ENCODE measurements at regions not wholly inside any gene's neighbourhood (a gene's known extent, or its start where the extent isn't known, plus 50 kb on each side); places are given as distances from the start of the nearest gene placed in this dataset.
"Not testable (repeated sequence)": the region's sequence is repeated elsewhere in the genome, so short reads cannot be mapped to it uniquely, and the experiment has no call there.

DNA sequence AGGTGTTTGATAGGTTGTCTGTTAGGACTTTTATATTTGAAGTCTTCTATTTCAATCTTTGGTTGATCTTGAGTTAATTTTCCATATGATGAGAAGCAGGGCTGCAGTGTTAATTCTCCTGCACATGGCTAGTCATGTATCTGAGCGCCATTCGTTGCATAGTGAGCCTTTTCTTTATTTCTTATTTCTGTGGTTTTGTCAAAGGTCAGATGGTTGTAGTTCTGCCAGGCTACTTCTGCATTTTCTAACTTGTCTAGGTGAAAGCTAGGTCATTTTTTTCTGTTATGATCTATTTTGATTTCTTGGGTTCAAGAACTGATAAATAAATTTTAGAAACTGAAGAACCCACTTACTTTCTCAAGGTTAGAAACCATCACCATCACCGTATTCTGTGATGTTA, 56.7 kb downstream of the CCDC74A start:
- no peak overlapping the region for H3K9ac ChIP-seq (ENCODE audit: low read depth, low read length)
- no peak overlapping the region for H3K4me3 ChIP-seq (ENCODE audit: low read depth, low read length)
- H3K4me1 ChIP-seq (ENCODE audit: control insufficient read depth, insufficient read depth, low read length), result no peaks in the 10 kb centered on the region
- no peaks in the 10 kb centered on the region for H3K36me3 ChIP-seq (ENCODE audit: control insufficient read depth, insufficient read depth, low read length)
- H3K27me3 ChIP-seq (ENCODE audit: control insufficient read depth, insufficient read depth, low read length), result no peaks in the 10 kb centered on the region
- H3K9me3 ChIP-seq (ENCODE audit: control insufficient read depth, insufficient read depth, low read length), result no peaks in the 10 kb centered on the region

DNA sequence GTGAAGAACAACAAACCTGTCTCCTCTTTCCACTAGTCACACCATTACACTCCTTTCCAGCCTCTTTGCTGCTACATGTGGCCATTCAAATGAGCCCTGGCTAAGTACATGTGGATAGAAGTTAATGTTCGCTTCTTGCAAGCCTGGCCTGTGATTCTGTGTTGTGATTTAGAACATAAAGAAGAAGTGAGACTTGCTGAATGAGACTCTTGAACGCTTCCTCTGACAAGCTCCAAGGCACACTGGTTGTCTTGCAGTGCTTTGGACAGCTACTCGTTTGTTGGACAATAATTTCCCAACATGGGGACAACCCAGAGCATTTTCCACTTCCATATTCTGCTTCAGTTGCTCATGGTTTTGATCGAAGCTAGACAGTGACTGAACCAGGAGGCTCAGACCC, 57.3 kb downstream of the CCDC74A start:
- H3K4me3 ChIP-seq (ENCODE audit: low read depth, low read length), result no peak overlapping the region
- no peak overlapping the region for H3K9ac ChIP-seq (ENCODE audit: low read depth, low read length)
- H3K36me3 ChIP-seq (ENCODE audit: control insufficient read depth, insufficient read depth, low read length), result no peaks in the 10 kb centered on the region
- no peaks in the 10 kb centered on the region for H3K9me3 ChIP-seq (ENCODE audit: control insufficient read depth, insufficient read depth, low read length)
- H3K27me3 ChIP-seq (ENCODE audit: control insufficient read depth, insufficient read depth, low read length), result no peaks in the 10 kb centered on the region
- H3K4me1 ChIP-seq (ENCODE audit: control insufficient read depth, insufficient read depth, low read length), result no peaks in the 10 kb centered on the region

GRCh38 chr2:131588152-131588873, 60.6 kb downstream of the CCDC74A start:
- no peaks in the 10 kb centered on the region for H3K9me3 ChIP-seq (ENCODE audit: control insufficient read depth, insufficient read depth, low read length)
- no peaks in the 10 kb centered on the region for H3K4me1 ChIP-seq (ENCODE audit: control insufficient read depth, insufficient read depth, low read length)
- no peak overlapping the region for H3K4me3 ChIP-seq (ENCODE audit: low read depth, low read length)
- H3K36me3 ChIP-seq (ENCODE audit: control insufficient read depth, insufficient read depth, low read length), result no peaks in the 10 kb centered on the region
- H3K9ac ChIP-seq (ENCODE audit: low read depth, low read length), result no peak overlapping the region
- no peaks in the 10 kb centered on the region for H3K27me3 ChIP-seq (ENCODE audit: control insufficient read depth, insufficient read depth, low read length)

DNA sequence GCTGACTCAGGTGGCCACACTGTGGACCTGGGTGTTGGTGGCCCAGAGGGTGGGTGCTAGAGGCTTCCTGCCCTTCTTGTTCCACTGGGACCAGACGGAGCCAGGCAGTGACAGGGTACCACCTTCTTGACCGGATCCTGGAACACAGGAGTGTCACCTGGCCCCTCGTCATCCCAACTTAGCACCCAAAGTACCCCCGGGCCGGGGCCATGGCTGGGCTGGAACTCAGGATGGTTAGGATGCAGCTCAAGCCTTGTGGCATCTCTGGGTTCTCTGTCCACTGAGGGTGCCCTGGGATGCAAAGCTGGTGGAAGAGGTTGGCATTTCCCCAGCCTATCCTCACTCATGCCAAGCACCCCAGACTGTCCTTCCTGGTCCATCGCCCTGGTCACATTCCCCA, 61.4 kb downstream of the CCDC74A start:
- not testable (repeated sequence) for H3K9me3 ChIP-seq (ENCODE audit: control insufficient read depth, insufficient read depth, low read length); H3K4me1 ChIP-seq (ENCODE audit: control insufficient read depth, insufficient read depth, low read length); H3K27me3 ChIP-seq (ENCODE audit: control insufficient read depth, insufficient read depth, low read length); H3K36me3 ChIP-seq (ENCODE audit: control insufficient read depth, insufficient read depth, low read length); H3K4me3 ChIP-seq (ENCODE audit: low read depth, low read length); H3K9ac ChIP-seq (ENCODE audit: low read depth, low read length)

DNA sequence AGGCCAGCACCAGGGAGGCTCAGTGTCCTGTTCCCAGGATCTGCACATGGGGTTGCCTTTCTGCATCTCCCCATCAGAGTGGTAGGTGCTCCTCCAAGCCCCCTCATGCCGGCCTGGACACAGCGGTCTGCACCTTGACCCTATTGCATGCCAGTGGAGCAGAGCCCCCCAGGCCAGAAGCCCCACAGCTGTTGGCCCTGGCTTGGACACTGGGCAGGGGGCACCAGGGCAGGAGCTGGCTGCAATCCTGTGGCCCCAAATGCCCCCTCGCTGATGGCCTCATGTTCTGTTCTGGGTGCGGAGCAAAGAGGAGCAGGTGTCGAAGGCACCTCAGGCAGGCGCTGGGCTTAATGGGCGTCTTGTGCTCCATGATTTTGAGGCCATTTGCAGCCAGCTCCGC, 62.7 kb downstream of the CCDC74A start:
- Histone ChIP-seq H3K9me3 (ENCODE audit: control insufficient read depth, insufficient read depth, low read length) (no peaks in the 10 kb centered on the region), H3K4me1 (ENCODE audit: control insufficient read depth, insufficient read depth, low read length) (no peaks in the 10 kb centered on the region), H3K9ac (ENCODE audit: low read depth, low read length) (no peak overlapping the region), H3K36me3 (ENCODE audit: control insufficient read depth, insufficient read depth, low read length) (no peaks in the 10 kb centered on the region), H3K4me3 (ENCODE audit: low read depth, low read length) (no peak overlapping the region), H3K27me3 (ENCODE audit: control insufficient read depth, insufficient read depth, low read length) (no peaks in the 10 kb centered on the region)

- H3K4me3 ChIP-seq (ENCODE audit: low read depth, low read length), result no peak overlapping the region
- no peaks in the 10 kb centered on the region for H3K4me1 ChIP-seq (ENCODE audit: control insufficient read depth, insufficient read depth, low read length)
- no peak overlapping the region for H3K9ac ChIP-seq (ENCODE audit: low read depth, low read length)
- H3K27me3 ChIP-seq (ENCODE audit: control insufficient read depth, insufficient read depth, low read length), result no peaks in the 10 kb centered on the region
- no peaks in the 10 kb centered on the region for H3K9me3 ChIP-seq (ENCODE audit: control insufficient read depth, insufficient read depth, low read length)
- no peaks in the 10 kb centered on the region for H3K36me3 ChIP-seq (ENCODE audit: control insufficient read depth, insufficient read depth, low read length)
Measured at GRCh38 chr2:131590896-131591295, 63.2 kb downstream of the CCDC74A start.

DNA sequence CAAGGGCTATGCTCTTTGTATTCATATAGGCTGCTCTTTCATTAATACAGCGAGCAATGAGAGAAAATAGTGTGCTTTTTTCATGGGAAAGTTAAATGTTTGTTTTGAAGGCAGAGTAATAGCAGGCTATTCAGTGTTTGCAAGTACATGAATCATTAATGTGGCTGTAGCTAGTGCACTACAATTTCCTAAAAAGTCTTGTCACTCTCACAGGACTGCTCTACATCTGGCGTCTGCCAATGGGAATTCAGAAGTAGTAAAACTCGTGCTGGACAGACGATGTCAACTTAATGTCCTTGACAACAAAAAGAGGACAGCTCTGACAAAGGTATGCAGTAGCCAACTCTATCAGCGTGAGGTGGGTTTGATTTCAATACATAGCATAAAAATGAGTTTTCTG, 68.9 kb downstream of the CCDC74A start:
- H3K4me3 ChIP-seq (ENCODE audit: low read depth, low read length); H3K9me3 ChIP-seq (ENCODE audit: control insufficient read depth, insufficient read depth, low read length); H3K4me1 ChIP-seq (ENCODE audit: control insufficient read depth, insufficient read depth, low read length); H3K9ac ChIP-seq (ENCODE audit: low read depth, low read length); H3K27me3 ChIP-seq (ENCODE audit: control insufficient read depth, insufficient read depth, low read length); H3K36me3 ChIP-seq (ENCODE audit: control insufficient read depth, insufficient read depth, low read length): not testable (repeated sequence)

DNA sequence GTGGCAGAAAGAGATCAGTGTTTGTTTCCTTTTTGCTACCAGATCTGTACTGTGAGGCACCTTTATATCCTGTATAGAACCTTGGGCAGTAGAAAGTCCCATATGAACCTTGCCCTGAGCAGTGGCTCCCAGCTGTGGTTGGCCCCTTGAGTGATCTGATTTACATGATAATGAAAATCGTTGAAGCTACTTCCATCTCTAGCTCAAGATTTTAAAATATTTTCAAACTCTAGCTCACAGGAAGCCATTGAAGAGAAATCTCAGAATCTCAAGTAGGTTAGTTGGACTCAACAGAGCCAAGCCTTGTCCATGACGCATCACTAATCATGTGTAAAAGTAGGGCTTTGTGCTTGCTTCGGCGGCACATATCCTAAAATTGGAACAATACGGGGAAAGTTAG, 74.8 kb downstream of the CCDC74A start:
- not testable (repeated sequence) for H3K9me3 ChIP-seq (ENCODE audit: control insufficient read depth, insufficient read depth, low read length); H3K27me3 ChIP-seq (ENCODE audit: control insufficient read depth, insufficient read depth, low read length); H3K9ac ChIP-seq (ENCODE audit: low read depth, low read length); H3K4me3 ChIP-seq (ENCODE audit: low read depth, low read length); H3K36me3 ChIP-seq (ENCODE audit: control insufficient read depth, insufficient read depth, low read length); H3K4me1 ChIP-seq (ENCODE audit: control insufficient read depth, insufficient read depth, low read length)

- H3K9ac ChIP-seq (ENCODE audit: low read depth, low read length); H3K27me3 ChIP-seq (ENCODE audit: control insufficient read depth, insufficient read depth, low read length); H3K4me1 ChIP-seq (ENCODE audit: control insufficient read depth, insufficient read depth, low read length); H3K4me3 ChIP-seq (ENCODE audit: low read depth, low read length); H3K36me3 ChIP-seq (ENCODE audit: control insufficient read depth, insufficient read depth, low read length); H3K9me3 ChIP-seq (ENCODE audit: control insufficient read depth, insufficient read depth, low read length): not testable (repeated sequence)
Measured at GRCh38 chr2:131604652-131605051, 77.0 kb downstream of the CCDC74A start.

DNA sequence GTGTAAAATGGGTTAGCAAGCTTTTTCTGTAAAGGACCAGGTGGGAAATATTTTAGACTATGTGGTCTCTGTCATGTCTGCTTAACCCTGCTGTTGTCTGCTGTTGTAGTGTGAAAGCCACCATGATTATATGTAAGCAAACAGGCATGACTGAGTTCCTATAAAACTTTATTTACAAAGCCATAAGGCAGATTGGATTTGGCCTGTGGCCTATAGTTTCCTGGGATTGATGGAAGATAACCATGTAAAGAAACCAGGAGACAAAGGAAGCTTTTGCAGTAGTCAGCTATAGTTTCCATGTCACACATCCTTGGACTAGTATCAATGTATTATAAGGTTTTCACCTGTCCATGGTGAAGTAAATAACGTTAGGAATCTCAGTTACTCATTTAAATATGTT, 78.7 kb downstream of the CCDC74A start:
- H3K9ac ChIP-seq (ENCODE audit: low read depth, low read length); H3K36me3 ChIP-seq (ENCODE audit: control insufficient read depth, insufficient read depth, low read length); H3K4me1 ChIP-seq (ENCODE audit: control insufficient read depth, insufficient read depth, low read length); H3K4me3 ChIP-seq (ENCODE audit: low read depth, low read length); H3K9me3 ChIP-seq (ENCODE audit: control insufficient read depth, insufficient read depth, low read length); H3K27me3 ChIP-seq (ENCODE audit: control insufficient read depth, insufficient read depth, low read length): not testable (repeated sequence)

DNA sequence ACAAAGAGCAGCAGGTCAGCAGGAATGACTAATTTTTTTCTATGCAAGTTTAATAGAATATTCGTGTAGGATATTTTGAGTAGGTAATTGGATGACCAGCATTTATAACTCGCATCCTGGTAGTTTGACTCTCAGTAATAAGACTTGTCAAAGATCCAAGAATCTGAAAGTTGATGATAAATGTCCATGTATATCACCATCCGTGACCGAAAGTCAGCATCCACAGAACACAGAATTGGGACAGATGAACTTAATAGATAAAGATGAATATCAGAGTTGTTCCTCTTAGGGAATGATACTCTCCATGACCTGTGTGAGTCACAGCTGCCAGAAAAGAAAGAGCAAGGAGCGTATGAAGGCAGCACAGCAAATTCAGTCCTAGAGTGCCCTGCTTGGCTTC, 79.4 kb downstream of the CCDC74A start:
- H3K4me3 ChIP-seq (ENCODE audit: low read depth, low read length); H3K4me1 ChIP-seq (ENCODE audit: control insufficient read depth, insufficient read depth, low read length); H3K36me3 ChIP-seq (ENCODE audit: control insufficient read depth, insufficient read depth, low read length); H3K9me3 ChIP-seq (ENCODE audit: control insufficient read depth, insufficient read depth, low read length); H3K27me3 ChIP-seq (ENCODE audit: control insufficient read depth, insufficient read depth, low read length); H3K9ac ChIP-seq (ENCODE audit: low read depth, low read length): not testable (repeated sequence)

DNA sequence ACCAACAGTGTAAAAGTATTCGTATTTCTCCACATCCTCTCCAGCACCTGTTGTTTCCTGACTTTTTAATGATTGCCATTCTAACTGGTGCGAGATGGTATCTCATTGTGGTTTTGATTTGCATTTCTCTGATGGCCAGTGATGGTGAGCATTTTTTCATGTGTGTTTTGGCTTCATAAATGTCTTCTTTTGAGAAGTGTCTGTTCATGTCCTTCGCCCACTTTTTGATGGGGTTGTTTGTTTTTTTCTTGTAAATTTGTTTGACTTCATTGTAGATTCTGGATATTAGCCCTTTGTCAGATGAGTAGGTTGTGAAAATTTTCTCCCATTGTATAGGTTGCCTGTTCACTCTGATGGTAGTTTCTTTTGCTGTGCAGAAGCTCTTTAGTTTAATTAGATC, 86.9 kb downstream of the CCDC74A start:
- H3K9ac ChIP-seq (ENCODE audit: low read depth, low read length); H3K4me1 ChIP-seq (ENCODE audit: control insufficient read depth, insufficient read depth, low read length): not testable (repeated sequence)

DNA sequence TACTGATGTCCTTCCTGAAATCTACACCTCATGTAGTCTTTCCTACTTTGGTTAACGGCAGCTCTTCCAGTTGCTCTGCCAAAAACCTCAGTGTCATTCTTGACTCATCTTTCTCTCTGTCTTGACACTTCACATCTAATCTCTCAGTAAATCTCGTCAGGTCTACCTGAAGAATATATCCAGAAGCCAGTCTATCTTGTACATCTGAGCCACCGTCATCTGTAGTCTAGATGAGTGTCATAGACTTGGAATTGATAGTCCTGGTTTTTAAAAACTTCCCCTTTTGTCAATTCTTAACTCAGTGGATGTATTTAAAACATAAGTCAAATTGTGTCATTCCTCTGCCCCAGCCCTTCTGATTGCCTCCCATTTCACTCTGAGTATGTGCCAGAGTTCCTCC, 90.6 kb downstream of the CCDC74A start:
- not testable (repeated sequence) for H3K36me3 ChIP-seq (ENCODE audit: control insufficient read depth, insufficient read depth, low read length); H3K9me3 ChIP-seq (ENCODE audit: control insufficient read depth, insufficient read depth, low read length); H3K27me3 ChIP-seq (ENCODE audit: control insufficient read depth, insufficient read depth, low read length); H3K4me3 ChIP-seq (ENCODE audit: low read depth, low read length); H3K9ac ChIP-seq (ENCODE audit: low read depth, low read length); H3K4me1 ChIP-seq (ENCODE audit: control insufficient read depth, insufficient read depth, low read length)

More for the DNA sequence above, 86.9 kb downstream of the CCDC74A start:
- not testable (repeated sequence) for H3K27me3 ChIP-seq (ENCODE audit: control insufficient read depth, insufficient read depth, low read length); H3K4me3 ChIP-seq (ENCODE audit: low read depth, low read length); H3K9me3 ChIP-seq (ENCODE audit: control insufficient read depth, insufficient read depth, low read length); H3K36me3 ChIP-seq (ENCODE audit: control insufficient read depth, insufficient read depth, low read length)
